Epidermal melanocyte (primary cell): ENCODE measurements at regions not wholly inside any gene's neighbourhood (a gene's known extent, or its start where the extent isn't known, plus 50 kb on each side); places are given as distances from the start of the nearest gene placed in this dataset.
"Not testable (repeated sequence)": the region's sequence is repeated elsewhere in the genome, so short reads cannot be mapped to it uniquely, and the experiment has no call there.

ENCODE experiments used
- DNase-seq: peaks from one replicate; pipeline ENCODE4 v3.0.0; 2011; ENCODE audit warnings: low spot score; ENCODE audit not compliant: insufficient read length

GRCh38 chr4:174069848-174070330, 213.6 kb downstream of the FBXO8 start:
- DNase-seq, result no peak

DNA sequence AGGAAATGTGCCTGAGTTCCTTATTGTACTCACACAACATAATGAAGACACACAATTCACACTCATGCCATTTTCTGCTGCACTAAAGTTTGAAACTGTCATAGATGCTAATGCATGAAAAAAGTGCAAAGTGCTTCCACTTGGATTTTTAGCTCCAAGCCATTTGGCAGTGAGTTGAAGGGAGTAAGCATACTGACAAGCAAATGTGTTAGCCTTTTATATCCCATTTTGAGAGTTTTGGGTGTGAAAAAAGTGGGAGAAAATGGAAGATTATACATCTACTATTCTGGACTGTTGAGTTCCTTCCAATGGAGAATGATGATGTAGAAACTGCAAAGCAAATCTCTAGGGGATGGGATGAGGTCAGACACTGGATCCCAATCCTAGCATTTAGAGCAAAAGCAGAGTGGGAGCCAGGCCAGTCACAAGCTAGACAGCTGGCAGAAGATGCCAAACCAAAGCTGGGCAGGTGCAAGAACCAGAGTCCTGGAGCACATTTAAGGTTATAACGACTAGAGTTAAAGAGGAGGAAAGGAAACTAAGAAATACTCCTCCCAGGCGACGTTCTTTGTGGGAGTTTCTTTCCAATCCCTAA, 216.8 kb downstream of the FBXO8 start:
- no peak for DNase-seq

DNA sequence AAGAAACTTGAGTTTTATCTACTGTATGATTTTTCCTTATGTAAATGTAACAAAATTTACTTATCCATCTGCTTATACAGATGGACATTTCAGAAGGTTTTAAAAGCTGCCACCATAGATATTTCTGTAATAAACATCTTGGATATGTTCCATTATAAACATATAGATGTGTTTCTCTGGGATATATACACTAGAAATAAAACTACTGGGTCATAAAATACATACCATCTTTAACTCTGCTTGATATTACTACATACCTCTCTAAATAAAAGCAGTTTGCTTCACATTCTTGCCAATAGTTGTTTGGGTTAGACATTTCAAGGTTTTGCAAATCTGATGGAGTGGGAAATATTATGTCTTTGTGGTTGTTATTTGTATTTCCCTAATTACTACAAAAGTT, 220.6 kb downstream of the FBXO8 start:
- DNase-seq, result no peak

GRCh38 chr4:174061026-174061425, 222.4 kb downstream of the FBXO8 start:
- no peak for DNase-seq

- no peak for DNase-seq
These were observed 224.6 kb downstream of the FBXO8 start for GRCh38 chr4:174058846-174059245.

DNA sequence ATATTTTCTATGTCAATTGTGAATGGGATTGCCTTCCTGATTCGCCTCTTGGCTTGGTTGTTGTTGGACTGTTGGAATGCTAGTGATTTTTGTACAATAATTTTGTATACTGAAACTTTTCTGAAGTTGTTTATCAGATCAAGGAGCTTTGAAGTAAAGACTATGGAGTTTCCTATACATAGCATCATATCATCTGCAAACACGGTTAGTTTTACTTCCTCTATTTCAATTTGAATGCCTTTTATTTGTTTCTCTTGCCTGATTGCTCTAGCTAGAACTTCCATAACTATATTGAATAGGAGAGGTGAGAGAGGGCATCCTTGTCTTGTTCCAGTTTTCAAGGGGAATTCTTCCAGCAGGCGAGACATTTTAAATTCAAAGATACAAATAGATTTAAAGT, 226.5 kb downstream of the FBXO8 start:
- no peak for DNase-seq

- no peak for DNase-seq
These were observed 228.1 kb downstream of the FBXO8 start for GRCh38 chr4:174055344-174055743.

DNA sequence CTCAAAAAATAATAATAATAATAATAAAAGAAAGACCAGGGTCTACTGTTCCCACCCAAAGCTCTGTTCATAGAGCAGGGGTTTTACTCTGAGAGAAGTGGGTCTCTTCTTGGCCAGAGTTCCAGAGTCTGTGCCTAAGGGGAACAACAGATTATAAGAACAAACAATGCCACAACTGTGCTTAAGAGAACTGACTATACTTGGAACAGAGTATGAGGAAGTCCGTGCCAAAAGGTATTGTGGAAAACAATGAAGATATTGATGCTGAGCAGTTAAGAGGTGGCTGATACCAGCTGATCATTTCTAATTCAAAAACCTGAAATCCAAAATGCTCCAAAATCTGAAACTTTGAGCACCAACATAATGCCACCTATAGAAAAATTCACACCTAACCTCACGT, 229.6 kb downstream of the FBXO8 start:
- no peak for DNase-seq

DNA sequence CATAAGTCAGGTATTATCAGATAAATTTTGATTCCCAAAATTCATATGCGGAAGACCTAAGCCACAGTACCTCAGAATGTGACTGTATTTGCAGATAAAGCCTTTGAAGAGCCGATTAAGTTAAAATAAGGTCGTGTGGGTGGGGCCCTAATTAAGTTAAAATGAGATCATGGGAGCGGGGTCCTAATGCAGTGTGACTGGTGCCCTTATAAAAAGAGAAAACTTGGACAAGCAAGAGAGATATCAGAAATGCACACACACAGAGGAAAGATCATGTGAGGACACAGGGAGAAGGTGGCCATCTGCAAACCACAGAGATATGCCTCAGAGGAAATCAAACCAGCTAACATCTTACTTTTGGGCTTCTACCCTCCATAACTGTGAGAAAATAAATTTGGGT, 236.1 kb downstream of the FBXO8 start:
- no peak for DNase-seq

GRCh38 chr4:174045829-174046228, 237.6 kb downstream of the FBXO8 start:
- not testable (repeated sequence) for DNase-seq

- no peak for DNase-seq
These were observed 238.1 kb downstream of the FBXO8 start for GRCh38 chr4:174045381-174045780.

GRCh38 chr4:174041555-174042105, 241.8 kb downstream of the FBXO8 start:
- DNase-seq, result no peak

DNA sequence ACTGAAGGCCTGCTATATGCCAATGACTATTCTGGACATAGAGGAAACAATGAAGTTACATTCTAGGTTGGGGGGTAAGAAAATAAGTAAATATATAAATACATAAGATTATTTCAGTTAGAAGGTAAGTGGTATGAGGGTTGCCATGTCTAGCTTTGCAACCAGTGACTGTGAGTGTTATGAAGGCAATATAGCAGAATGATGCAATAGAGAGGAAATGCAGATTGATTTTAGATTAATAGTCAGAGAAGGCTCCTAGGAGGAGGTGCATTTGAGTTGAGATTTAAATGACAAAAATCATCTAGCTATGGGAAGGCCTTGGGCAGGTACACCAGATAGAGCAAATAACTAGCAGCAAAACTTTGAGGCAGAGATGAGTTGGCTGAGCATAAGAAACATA, 243.2 kb downstream of the FBXO8 start:
- no peak for DNase-seq

DNA sequence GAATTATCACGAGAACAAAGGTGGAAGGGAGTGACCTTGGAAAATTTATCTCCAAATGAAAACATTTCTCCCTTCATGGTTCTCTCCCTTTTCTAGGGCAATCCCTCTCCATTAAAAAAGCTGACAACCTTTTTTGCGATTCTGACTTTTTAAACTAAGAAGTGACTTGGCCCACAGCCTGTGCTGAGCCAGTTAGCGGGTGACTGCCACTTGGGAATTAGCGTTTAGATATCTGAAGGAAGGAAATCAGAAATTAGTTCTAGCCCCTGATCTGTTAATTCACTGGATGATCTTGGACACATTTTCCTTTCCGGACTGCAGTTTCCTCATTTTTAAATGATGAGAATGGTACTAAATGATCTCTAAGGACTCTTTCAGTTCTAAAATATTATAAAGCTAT, 245.0 kb downstream of the FBXO8 start:
- DNase-seq, result no peak

DNA sequence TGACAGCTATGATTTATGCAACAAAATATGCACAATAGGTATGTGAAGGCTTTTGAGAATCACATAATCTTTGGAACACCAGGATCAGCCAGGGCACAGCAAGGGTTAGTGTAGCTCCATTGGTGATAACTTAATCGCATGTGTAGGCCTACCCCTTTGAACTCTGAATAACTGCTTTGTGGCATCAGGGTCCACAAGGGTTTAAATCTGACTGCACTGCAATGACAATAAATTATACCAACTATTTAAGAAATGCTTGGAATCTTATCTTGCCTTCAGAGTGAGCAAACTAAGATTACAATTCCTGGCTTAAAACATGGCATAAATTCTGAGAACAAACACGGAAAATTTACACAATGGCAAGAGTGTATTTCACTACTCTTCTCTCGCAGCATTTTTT, 245.8 kb downstream of the FBXO8 start:
- DNase-seq, result no peak

DNA sequence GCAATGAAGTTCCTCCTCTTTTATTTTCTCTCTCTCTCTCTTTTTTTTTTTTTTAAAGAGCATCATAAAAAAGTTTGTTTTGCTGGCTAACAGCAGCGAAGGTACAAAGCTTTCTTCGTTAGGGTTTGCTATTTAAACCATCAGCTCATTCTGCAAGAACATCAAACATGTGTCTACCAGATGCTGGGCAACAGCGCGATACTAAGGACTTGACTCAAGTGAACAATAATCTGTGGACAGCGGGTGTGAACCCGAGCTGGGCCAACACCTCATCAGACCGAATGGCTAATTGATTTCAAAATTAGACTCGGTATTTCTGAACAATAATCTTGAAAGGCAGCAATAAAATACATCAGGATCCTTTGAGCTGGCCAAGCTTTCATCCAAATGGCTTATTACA, 246.4 kb downstream of the FBXO8 start:
- DNase-seq, result no peak

GRCh38 chr4:174036576-174036975, 246.9 kb downstream of the FBXO8 start:
- no peak for DNase-seq

DNA sequence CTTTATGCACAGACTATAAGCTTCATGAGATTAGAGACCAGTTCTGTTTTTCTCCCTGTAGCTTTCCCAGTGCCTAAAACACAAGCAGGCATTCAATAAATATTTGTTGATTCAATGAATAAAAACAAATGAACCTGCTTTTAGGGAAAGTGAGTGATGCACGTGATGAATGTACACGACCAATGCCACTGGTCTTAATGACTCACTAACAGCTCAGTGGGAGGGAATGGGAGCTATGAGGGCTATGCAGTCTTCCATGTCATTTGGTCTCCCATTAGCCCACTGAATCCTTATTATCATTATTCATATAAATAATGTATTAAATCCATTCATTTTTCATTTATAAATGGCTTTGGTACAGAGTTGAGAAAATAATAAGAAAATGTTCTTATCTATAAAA, 247.4 kb downstream of the FBXO8 start:
- no peak for DNase-seq

GRCh38 chr4:174023641-174024040, 259.8 kb downstream of the FBXO8 start:
- no peak for DNase-seq

DNA sequence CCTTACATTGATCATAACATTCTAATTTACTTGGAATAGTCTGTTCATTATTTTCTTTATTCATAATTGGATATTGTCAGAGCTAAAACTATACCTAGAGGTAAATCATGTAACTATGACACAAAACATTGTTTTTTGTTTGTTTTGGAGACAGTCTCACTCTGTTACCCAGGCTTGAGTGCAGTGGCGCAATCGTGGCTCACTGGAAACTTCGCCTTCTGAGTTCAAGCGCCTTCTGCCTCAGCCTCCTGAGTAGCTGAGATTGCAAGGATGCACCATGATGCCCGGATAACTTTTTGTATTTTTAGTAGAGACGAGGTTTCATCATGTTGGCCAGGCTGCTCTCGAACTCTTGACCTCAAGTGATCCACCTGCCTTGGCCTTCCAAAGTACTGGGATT, 265.2 kb downstream of the FBXO8 start:
- DNase-seq, result no peak

DNA sequence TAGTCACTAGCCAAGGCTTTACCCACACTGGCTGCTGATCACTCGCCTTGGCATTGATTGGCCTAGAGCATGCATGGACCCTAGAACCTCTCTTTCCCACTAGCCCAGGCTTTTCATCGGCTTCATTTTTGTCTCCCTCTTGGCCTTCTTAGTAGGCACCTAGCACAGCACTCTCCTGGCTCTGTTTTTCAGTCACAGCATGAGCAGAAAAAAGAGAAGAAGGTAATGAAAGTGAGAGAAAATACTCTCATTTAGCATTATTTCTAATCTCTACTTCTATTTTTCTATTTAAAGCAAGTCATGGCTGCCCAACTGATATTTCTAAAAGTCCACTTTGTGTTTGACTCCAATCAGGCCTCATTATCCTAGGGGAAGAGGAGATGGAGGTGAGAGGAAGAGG, 267.2 kb downstream of the FBXO8 start:
- DNase-seq, result no peak

- DNase-seq, result no peak
These were observed 270.6 kb downstream of the FBXO8 start for GRCh38 chr4:174012886-174013259.

DNA sequence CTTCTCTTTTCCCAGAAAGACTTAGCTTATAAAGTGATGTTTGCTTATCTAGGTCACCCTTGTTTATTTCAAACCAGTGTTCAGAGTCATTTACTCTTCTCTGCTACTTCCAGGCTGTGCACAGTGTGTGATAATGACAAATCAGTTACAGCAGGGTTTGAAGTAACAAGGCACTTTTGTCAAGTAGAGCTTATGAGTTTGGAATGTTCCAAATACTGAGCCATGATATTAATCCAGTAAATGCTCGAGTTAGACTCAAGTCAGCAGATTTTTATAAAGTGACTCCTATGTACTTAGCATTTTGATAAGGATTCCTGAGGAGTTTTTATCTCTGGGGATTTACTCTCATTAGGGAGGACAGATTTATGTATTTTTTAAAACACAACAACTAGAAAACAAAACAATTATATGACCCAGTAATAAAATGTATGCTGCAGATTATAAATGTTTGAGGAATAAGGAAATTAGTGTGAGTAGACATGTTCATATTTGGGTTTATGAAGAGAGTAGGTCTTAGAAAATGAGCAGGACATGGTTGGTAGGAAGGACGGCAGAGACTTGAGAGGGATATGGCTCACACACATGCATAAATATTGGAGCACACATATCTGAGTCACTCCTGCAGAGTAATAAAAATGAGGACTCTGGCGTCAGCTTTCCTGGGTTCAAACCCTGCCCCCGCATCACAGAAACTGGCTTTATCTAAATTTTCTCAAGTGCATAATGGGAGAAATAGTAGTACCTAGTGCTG, 271.2 kb downstream of the FBXO8 start:
- DNase-seq, result no peak
